RWPE1 (cell line): ENCODE measurements at regions not wholly inside any gene's neighbourhood (a gene's known extent, or its start where the extent isn't known, plus 50 kb on each side); places are given as distances from the start of the nearest gene placed in this dataset.

Source experiments
- CTCF ChIA-PET: fragments of 350-600 bp; sonication (Branson Sonifier 250); formaldehyde crosslinking; extraction: SDS; loops from one replicate; lab custom pipeline; 2021; lab: Yijun Ruan, JAX
- POLR2A ChIA-PET: fragments of 400-600 bp; formaldehyde crosslinking; extraction: SDS; loops from one replicate; lab custom pipeline; 2020; ENCODE audit warnings: antibody characterized with exemption; ENCODE audit not compliant: low non-redundant PET; lab: Yijun Ruan, JAX
- DNase-seq: peaks from one replicate; pipeline ENCODE4 v3.0.0; 2012; ENCODE audit warnings: low spot score
- H3K27ac ChIP-seq: fragments of 450-650 bp; 2 replicates; pipeline ENCODE4 v1.5.1; 2017
- CTCF ChIP-seq: fragments of 450-650 bp; conservative IDR thresholded peaks from 2 replicates; pipeline ENCODE4 v1.5.1; 2017; ENCODE audit warnings: low read depth, mild to moderate bottlenecking

DNA sequence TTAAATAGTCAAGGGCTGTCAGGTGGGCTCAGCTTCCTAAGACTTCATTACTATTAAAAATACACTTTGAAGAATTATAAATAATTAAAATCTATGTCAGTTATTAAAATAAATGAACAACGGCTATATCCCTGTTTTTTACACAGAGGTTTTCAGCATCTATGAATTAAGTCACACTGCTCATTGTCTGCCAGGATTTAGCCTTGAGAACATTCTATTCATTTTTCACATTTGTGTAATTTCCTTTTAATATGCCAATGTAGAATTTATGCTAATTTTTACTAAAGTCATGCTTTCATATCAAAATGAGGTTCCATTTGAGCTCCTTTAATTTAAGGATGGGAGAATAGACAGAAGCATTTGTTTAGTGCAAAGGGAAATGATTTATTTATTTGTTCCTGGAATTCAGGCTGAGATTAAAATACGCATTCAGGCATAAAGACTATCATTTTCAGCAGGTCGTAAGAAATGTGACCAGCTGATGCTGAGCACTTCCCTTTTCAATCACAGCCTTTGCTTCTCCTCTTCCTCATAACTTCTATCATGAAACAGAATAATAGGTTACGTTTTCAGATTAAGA, 345.1 kb downstream of the MFSD1 start:
- DNase-seq, result no peak
- H3K27ac ChIP-seq, result no peak overlapping the region
- no peak for TF ChIP-seq CTCF
- CTCF ChIA-PET, result interaction anchor here (0.6 kb wide), 1 partner anchor 412 kb away, joined by 3 read pairs; no protein-coding TSS in a partner anchor
- POLR2A ChIA-PET, result no interaction called here

GRCh38 chr3:159147813-159148212, 346.0 kb downstream of the MFSD1 start:
- TF ChIP-seq CTCF, result no peak
- no peak for DNase-seq
- ChIA-PET CTCF (no interaction called here), POLR2A (no interaction called here)
- H3K27ac ChIP-seq, result no peak overlapping the region

- no peak for TF ChIP-seq CTCF
- H3K27ac ChIP-seq, result no peak overlapping the region
- CTCF ChIA-PET, result no interaction called here
- no peak for DNase-seq
- POLR2A ChIA-PET, result no interaction called here
Measured at GRCh38 chr3:159148466-159148865, 346.6 kb downstream of the MFSD1 start.

DNA sequence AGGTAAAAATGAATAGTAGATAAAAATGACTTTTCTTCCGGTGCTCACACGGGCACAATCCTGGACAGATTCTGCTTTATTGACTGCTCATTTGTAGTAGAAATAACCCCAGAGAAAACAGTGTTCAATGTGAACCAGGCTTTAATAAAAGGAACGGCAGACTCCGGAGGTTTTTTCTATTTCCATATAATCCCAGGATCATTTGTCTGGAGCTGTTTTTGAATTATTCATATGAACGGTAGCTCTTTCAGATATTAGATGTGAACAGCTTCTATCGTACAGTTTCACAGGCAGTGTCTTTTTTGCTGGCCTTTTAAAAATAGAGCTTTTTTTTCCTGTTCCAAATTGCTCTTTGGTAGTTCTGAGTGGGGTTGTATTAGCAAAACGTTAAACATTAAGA, 347.3 kb downstream of the MFSD1 start:
- ChIA-PET CTCF (no interaction called here), POLR2A (no interaction called here)
- no peak overlapping the region for H3K27ac ChIP-seq
- no peak for DNase-seq
- no peak for TF ChIP-seq CTCF

GRCh38 chr3:159149633-159150032, 347.8 kb downstream of the MFSD1 start:
- DNase-seq, result no peak

GRCh38 chr3:159150180-159150579, 348.3 kb downstream of the MFSD1 start:
- CTCF ChIA-PET, result interaction anchor here (0.6 kb wide), 1 partner anchor 1234 kb away, joined by 4 read pairs; no protein-coding TSS in a partner anchor
- no peak for TF ChIP-seq CTCF

More at GRCh38 chr3:159149633-159150032, 347.8 kb downstream of the MFSD1 start:
- POLR2A ChIA-PET, result no interaction called here
- no peak for TF ChIP-seq CTCF
- CTCF ChIA-PET, result no interaction called here
- no peak overlapping the region for H3K27ac ChIP-seq

More at GRCh38 chr3:159150180-159150579, 348.3 kb downstream of the MFSD1 start:
- no peak overlapping the region for H3K27ac ChIP-seq
- DNase-seq, result no peak
- POLR2A ChIA-PET, result no interaction called here
